ENCODE measurements at regions not wholly inside any gene's neighbourhood (a gene's known extent, or its start where the extent isn't known, plus 50 kb on each side); places are given as distances from the start of the nearest gene placed in this dataset.

DNA sequence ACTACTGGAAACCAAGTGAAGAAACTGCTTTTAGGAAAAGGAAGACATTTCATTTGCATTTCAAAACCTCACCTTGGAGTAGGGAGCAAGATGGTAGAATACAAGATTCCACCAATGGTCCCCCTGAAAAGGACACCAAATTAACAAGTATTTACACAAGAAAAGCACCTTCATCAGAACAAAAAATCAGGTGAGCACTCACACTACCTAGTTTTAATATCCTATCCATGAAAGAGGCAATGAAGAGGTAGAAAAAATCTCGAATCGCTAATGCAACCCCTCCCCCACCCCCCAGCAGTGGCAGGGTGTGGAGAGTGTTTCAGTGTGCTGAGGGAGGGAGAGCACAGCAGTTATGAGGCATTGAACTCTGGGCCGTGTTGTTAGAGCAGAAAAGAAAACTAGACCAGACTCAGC, 1397.0 kb upstream of the C9orf72 start:
- H3K27ac Mint-ChIP-seq = peak overlapping the region; percentile 15
- no peak overlapping the region for H3K27ac ChIP-seq (ENCODE audit: low read depth, low read length)
- no peak overlapping the region for H3K4me3 ChIP-seq (ENCODE audit: low read length)

DNA sequence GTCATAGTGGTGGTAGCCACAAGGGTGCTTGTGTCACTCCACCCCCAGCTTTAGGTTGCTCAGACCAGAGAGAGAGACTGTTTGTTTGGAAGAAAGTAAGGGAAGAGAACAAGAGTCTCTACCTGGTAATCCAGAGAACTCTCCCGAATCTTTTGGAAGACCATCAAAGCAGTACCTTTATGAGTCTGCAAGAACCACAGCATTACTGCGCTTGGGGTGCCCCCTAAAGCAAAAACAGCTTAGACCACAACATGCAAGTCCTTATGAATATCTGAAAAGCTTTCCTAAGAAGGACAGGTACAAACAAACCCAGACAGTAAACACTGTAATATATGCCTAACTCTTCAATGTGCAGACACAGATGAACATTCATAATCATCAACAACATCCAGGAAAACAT, 1398.6 kb upstream of the C9orf72 start:
- peaks cover 15% of the 10 kb centered on the region for H3K36me3 Mint-ChIP-seq (ENCODE audit: low read depth)
- H3K27me3 ChIP-seq (ENCODE audit: control insufficient read depth, insufficient read depth, low read length, poor library complexity, severe bottlenecking) = no peaks in the 10 kb centered on the region
- DNase-seq = no peak
- H3K36me3 ChIP-seq (ENCODE audit: control insufficient read depth, insufficient read depth, low read length) = no peaks in the 10 kb centered on the region
- H3K4me3 Mint-ChIP-seq = no peak overlapping the region
- 0% methylated on average over 2 of the region's 2 CpGs; no CpG with 5 or more reads in 1 of the 2 experiments for WGBS, 2 experiments (ENCODE audit: insufficient coverage in 1 of 2, insufficient read length in 1 of 2)
- no peaks in the 10 kb centered on the region for H3K9me3 ChIP-seq (ENCODE audit: control insufficient read depth, low read length)
- H3K27ac ChIP-seq (ENCODE audit: low read depth, low read length) = no peak overlapping the region
- H3K4me3 ChIP-seq (ENCODE audit: low read length) = no peak overlapping the region
- no peak overlapping the region for H3K9ac ChIP-seq (ENCODE audit: extremely low read depth, low read length, poor library complexity, severe bottlenecking)
- H3K4me1 Mint-ChIP-seq = peaks cover 10% of the 10 kb centered on the region
- H3K27me3 Mint-ChIP-seq (ENCODE audit: insufficient read depth) = no peaks in the 10 kb centered on the region
- TF ChIP-seq CTCF (conservative IDR thresholded peaks at IDR 0.05) = peak; percentile 41
- H3K9me3 Mint-ChIP-seq = peaks cover 5% of the 10 kb centered on the region
- H3K4me1 ChIP-seq (ENCODE audit: control insufficient read depth, insufficient read depth, low read length) = no peaks in the 10 kb centered on the region
- no peak overlapping the region for H3K27ac Mint-ChIP-seq

More for the DNA sequence above, 1397.0 kb upstream of the C9orf72 start:
- no peaks in the 10 kb centered on the region for H3K27me3 Mint-ChIP-seq (ENCODE audit: insufficient read depth)
- no peak overlapping the region for H3K9ac ChIP-seq (ENCODE audit: extremely low read depth, low read length, poor library complexity, severe bottlenecking)
- H3K9me3 Mint-ChIP-seq = peaks cover 5% of the 10 kb centered on the region
- WGBS, 2 experiments (ENCODE audit: insufficient coverage in 1 of 2, insufficient read length in 1 of 2) = 72 to 91% methylated on average over 1 of the region's 3 CpGs
- TF ChIP-seq CTCF (conservative IDR thresholded peaks at IDR 0.05) = no peak
- H3K36me3 ChIP-seq (ENCODE audit: control insufficient read depth, insufficient read depth, low read length) = no peaks in the 10 kb centered on the region
- H3K36me3 Mint-ChIP-seq (ENCODE audit: low read depth) = peaks cover 15% of the 10 kb centered on the region
- H3K9me3 ChIP-seq (ENCODE audit: control insufficient read depth, low read length) = no peaks in the 10 kb centered on the region
- no peaks in the 10 kb centered on the region for H3K4me1 ChIP-seq (ENCODE audit: control insufficient read depth, insufficient read depth, low read length)
- DNase-seq = peak; percentile 69
- H3K4me1 Mint-ChIP-seq = peaks cover 10% of the 10 kb centered on the region
- H3K4me3 Mint-ChIP-seq = no peak overlapping the region
- no peaks in the 10 kb centered on the region for H3K27me3 ChIP-seq (ENCODE audit: control insufficient read depth, insufficient read depth, low read length, poor library complexity, severe bottlenecking)

GRCh38 chr9:28976250-28976649, 1403.0 kb upstream of the C9orf72 start:
- Mint-ChIP-seq H3K4me3 (no peak overlapping the region), H3K4me1 (no peaks in the 10 kb centered on the region), H3K27ac (no peak overlapping the region), H3K36me3 (ENCODE audit: low read depth) (peaks cover 15% of the 10 kb centered on the region), H3K27me3 (ENCODE audit: insufficient read depth) (no peaks in the 10 kb centered on the region), H3K9me3 (peaks cover 5% of the 10 kb centered on the region)
- no peaks in the 10 kb centered on the region for H3K36me3 ChIP-seq (ENCODE audit: control insufficient read depth, insufficient read depth, low read length)
- no peak overlapping the region for H3K4me3 ChIP-seq (ENCODE audit: low read length)
- H3K27ac ChIP-seq (ENCODE audit: low read depth, low read length) = no peak overlapping the region
- TF ChIP-seq CTCF (conservative IDR thresholded peaks at IDR 0.05) = no peak
- H3K9ac ChIP-seq (ENCODE audit: extremely low read depth, low read length, poor library complexity, severe bottlenecking) = no peak overlapping the region
- H3K4me1 ChIP-seq (ENCODE audit: control insufficient read depth, insufficient read depth, low read length) = no peaks in the 10 kb centered on the region
- no peaks in the 10 kb centered on the region for H3K27me3 ChIP-seq (ENCODE audit: control insufficient read depth, insufficient read depth, low read length, poor library complexity, severe bottlenecking)
- no peaks in the 10 kb centered on the region for H3K9me3 ChIP-seq (ENCODE audit: control insufficient read depth, low read length)
- DNase-seq = no peak
